ENCODE measurements at regions not wholly inside any gene's neighbourhood (a gene's known extent, or its start where the extent isn't known, plus 50 kb on each side); places are given as distances from the start of the nearest gene placed in this dataset.
"Not testable (repeated sequence)": the region's sequence is repeated elsewhere in the genome, so short reads cannot be mapped to it uniquely, and the experiment has no call there.

DNA sequence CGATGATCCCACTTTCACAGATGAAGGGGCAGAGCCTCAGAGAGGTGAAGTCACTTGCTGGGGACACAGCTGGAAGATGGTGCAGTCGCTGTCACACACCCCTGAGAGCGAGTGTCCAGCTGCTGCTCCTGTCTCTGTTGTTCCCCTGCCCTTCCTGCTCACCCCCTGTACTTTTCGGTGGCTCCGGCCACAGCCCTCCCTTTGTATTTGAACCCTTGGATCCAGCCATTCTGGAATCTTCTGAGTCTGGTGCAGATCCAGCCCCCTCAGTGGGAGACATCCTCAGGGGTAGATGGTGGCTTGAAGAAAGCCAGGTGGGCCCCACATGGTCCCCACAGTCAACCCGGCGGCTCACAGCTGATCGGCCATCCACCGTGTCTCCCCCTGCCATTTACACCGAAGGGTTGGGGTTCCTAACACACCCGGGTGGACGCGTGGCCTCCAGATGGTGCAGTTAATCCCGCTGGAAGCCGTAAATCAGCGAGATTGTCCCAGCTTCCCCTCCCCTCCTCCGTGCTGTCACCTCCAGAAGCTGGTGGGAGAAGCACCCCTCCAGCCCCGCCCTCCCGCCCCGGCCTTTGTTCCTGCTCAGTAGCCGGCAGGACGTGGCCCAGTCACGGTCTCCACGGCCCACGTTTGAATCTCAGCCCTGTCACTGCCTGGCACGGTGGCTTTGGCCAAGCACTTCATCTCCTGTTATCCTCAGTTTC lies 204.8 kb downstream of the C9orf50 start:
- H3K4me3 ChIP-seq (ENCODE audit: low read depth, low read length), result no peak overlapping the region
- TF ChIP-seq CTCF (IDR thresholded peaks at IDR 0.05; ENCODE audit: low read depth, low read length), result no peak

DNA sequence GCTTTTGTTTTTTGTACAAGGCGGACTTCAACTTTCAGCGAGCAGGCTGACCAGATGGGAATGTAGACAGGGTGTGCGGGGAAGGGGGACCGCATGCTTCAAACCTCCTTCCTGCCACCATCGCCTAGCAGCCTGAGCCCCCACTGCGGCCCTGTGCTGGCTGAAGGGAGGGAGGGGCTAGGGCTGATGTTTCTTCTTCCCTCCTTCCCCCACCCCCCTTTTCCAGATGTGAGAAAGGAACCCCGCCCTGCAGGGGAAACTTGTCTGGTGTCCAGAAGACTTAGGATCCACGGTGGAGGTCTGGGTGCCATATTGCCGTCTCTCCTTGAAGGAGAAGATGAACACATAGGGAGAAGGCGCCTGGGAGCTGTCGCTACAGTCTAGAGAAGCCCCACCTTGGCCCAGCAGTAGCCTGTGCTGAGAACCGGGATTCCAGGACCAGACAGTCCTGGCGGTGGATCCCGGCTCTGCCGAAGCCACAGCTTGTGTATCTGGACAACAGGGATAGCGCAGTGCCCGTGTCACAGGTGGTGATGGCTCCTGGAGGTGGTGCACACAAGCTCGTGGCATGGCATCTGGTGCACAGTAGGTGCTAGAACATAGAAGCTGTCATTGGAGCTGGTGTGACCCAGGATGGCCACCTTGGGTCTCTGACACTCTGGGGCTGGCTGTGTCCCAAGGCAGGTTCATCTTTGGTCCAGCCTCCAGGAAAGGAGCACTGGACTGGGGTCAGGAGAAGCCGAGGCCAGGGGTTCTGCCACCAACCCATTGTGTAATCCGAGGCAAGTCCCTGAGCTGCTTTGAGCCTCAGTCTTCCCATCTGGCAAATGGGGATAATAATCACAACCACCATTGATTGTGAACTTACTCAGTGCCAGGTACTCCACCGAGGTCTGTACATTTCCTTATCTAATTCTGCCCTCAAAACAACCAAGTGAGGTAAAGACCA lies 205.6 kb downstream of the C9orf50 start:
- no peak overlapping the region for H3K4me3 ChIP-seq (ENCODE audit: low read depth, low read length)
- no peak for TF ChIP-seq CTCF (IDR thresholded peaks at IDR 0.05; ENCODE audit: low read depth, low read length)

DNA sequence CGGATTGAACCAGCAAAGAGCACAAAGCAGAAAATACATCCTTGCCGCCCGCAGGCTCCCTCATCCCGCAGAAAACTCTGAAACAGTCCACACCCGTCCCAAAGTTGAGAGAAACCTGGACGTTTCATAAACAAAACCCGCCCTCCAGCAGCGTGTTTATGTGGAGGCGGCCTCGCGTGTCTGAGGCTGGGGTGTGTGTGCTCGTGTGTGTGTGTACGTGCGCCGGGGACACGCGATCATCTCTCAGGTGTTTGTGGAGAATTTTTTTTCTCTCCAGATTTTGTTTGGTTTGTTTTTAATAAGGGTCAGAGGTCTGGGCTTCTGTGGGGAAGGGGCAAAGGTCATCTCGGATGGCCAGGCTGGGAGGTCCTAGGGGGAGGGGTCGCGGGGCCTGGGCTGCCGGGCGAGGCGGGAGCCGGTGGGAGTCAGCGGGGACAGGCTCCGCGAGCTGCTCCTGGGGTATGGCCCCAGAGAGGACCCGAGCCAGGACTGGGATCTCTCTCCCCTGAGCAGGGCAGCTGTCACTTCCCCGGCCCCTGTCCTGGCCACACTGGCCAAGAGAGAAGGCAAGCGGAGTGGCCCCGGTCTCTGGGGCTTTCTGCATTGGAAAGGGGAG lies 206.4 kb downstream of the C9orf50 start:
- H3K4me3 ChIP-seq (ENCODE audit: low read depth, low read length), result peak overlapping the region; percentile 53
- TF ChIP-seq CTCF (IDR thresholded peaks at IDR 0.05; ENCODE audit: low read depth, low read length), result no peak

DNA sequence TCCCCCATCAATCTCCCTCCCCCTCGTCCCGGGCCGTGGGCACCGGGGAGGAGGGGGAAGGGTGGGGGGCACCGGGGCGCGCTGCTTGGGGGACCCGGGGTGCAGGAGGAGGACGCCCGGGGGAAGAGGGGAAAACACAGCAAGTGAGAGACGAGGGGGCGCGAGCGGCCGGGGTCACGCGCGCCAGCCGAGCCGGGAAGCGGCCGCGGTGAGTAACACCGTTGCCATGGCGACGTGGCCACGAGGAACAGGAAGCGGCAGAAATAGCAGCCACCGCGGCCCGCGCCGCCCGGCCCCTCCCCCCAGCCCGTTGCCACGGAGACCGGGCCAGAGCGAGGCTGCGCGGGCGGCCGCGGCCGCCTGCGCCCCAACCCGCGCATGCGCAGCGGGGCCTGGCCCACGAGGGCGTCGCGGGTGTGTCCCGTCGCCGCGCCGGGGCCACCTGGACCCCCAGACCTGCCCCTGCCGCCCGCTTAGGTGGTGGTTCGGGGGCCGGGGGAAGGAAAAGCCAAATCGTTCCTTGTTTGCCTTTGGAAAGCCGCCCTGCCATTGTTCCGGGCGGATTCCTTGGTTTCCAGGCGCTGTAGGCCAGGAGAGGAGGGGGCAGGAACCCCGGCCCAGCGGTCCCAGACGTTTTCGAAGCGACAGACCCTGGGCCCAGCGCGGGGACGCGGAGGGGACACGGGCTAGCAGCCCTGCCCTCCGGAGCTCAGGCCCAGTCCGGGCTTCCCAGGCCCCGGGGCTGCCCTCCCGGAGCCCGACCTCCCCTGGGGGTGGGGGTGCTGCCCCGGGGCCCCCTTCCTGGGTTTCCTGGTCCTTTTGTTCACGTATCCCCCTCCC lies 207.1 kb downstream of the C9orf50 start:
- no peak for TF ChIP-seq CTCF (IDR thresholded peaks at IDR 0.05; ENCODE audit: low read depth, low read length)

DNA sequence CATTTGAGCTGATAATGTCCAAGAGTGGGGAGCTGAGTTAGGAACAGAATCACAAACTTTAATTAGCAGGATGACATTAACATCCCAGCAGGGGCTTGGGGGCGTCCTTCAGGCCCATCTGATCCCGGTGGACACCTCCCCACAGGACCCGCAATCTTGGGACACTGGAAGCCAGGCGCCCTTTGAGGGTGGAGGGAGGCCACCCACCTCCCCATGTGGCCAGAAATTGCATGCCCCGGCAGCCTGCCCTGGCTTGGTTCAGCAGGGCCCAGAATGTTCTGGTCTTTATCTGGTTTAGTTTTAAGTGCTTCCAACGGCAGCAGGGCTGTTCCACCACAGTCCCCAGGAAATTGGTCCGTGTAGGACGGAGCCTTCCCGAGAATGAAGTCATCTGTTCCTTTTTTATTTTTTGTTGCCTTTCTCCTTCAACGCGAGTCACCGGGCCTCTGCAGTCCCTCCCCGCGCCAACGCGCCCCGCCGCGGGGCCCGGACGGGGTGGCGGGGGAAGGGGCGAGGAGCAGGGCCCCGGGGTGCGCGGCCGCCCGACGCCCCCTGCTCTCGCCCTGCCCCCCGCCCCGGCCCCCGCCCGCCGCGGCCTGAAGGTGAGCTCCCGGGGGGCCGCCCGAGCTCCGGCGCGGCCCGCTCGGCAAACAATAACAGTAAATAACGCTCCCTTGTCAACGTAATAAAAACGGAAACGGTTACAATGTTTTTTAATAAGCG lies 207.9 kb downstream of the C9orf50 start:
- no peak for TF ChIP-seq CTCF (IDR thresholded peaks at IDR 0.05; ENCODE audit: low read depth, low read length)
- H3K4me3 ChIP-seq (ENCODE audit: low read depth, low read length), result peak overlapping the region; percentile 40

More for the DNA sequence above, 207.1 kb downstream of the C9orf50 start:
- H3K4me3 ChIP-seq (ENCODE audit: low read depth, low read length), result peak overlapping the region; percentile 53

DNA sequence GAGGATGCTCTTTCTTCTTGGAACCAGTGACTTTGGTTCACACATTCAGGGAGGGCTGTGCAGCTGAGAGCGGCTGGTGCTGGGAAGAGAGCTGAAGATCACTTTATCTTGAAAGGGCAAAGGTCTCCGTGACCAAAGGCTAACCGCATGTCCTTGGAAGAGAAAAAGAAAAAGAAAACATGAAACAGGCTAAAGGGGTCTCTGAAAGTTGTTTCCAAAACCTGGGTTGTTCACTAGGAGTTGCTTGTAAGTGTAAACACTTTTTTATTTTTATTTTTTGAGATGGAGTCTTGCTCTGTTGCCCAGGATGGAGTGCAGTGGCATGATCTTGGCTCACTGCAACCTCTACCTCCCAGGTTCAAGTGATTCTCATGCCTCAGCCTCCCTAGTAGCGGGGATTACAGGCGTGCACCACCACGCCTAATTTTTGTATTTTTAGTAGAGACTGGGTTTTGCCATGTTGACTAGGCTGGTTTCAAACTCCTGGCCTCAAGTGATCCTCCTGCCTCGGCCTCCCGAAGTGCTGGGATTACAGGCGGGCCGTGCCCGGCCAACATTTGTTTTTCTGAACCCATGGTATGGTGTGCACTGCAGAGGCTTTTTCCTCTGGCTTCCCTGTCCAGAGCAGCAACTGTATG lies 208.6 kb downstream of the C9orf50 start:
- not testable (repeated sequence) for H3K4me3 ChIP-seq (ENCODE audit: low read depth, low read length)

All from WI38 (cell line).